Activated CD4-positive, alpha-beta T cell treated with anti-CD3 and anti-CD28 coated beads for 36 hours (primary cell): ENCODE measurements at regions not wholly inside any gene's neighbourhood (a gene's known extent, or its start where the extent isn't known, plus 50 kb on each side); places are given as distances from the start of the nearest gene placed in this dataset.
"Not testable (repeated sequence)": the region's sequence is repeated elsewhere in the genome, so short reads cannot be mapped to it uniquely, and the experiment has no call there.

ENCODE experiments used
- ATAC-seq: fragments of 200-7000 bp; cut with Tn5 transposase; one replicate; pipeline ENCODE4 v1.10.0; 2021; ENCODE audit warnings: mild to moderate bottlenecking, moderate library complexity
- CTCF ChIA-PET: fragments of 350-600 bp; sonication (Branson Sonifier 250); formaldehyde crosslinking; loops from one replicate; lab custom pipeline; 2021; ENCODE audit warnings: antibody characterized with exemption; lab: Charles Lee
- POLR2A ChIA-PET: fragments of 350-600 bp; sonication (Branson Sonifier 250); formaldehyde crosslinking; loops from one replicate; lab custom pipeline; 2021; ENCODE audit warnings: antibody characterized with exemption, inconsistent platforms; lab: Charles Lee
- DNase-seq: peaks from one replicate; pipeline ENCODE4 v3.0.0-alpha.2; 2020
- H3K27ac Mint-ChIP-seq: one replicate; pipeline ENCODE4 v1.8.0; 2021; ENCODE audit warnings: mixed read lengths
- H3K27me3 Mint-ChIP-seq: one replicate; pipeline ENCODE4 v1.8.0; 2021; ENCODE audit warnings: mixed read lengths
- H3K36me3 Mint-ChIP-seq: one replicate; pipeline ENCODE4 v1.8.0; 2021; ENCODE audit warnings: low read depth, mixed read lengths
- H3K4me1 Mint-ChIP-seq: one replicate; pipeline ENCODE4 v1.8.0; 2021; ENCODE audit warnings: mixed read lengths
- H3K4me3 Mint-ChIP-seq: one replicate; pipeline ENCODE4 v1.8.0; 2021; ENCODE audit warnings: mild to moderate bottlenecking, moderate library complexity, mixed read lengths
- H3K9me3 Mint-ChIP-seq: one replicate; pipeline ENCODE4 v1.8.0; 2021; ENCODE audit warnings: low read depth, mixed read lengths
- intact Hi-C, 2 experiments: fragments of 100-400 bp; cut with DNase I in 1 of 2; cut with micrococcal nuclease in 1 of 2; formaldehyde crosslinking; loops; one replicate each; pipeline versions ENCODE4 v1.14.2 to v1.15.1; 2022 to 2024; cut with DNase I, micrococcal nuclease

DNA sequence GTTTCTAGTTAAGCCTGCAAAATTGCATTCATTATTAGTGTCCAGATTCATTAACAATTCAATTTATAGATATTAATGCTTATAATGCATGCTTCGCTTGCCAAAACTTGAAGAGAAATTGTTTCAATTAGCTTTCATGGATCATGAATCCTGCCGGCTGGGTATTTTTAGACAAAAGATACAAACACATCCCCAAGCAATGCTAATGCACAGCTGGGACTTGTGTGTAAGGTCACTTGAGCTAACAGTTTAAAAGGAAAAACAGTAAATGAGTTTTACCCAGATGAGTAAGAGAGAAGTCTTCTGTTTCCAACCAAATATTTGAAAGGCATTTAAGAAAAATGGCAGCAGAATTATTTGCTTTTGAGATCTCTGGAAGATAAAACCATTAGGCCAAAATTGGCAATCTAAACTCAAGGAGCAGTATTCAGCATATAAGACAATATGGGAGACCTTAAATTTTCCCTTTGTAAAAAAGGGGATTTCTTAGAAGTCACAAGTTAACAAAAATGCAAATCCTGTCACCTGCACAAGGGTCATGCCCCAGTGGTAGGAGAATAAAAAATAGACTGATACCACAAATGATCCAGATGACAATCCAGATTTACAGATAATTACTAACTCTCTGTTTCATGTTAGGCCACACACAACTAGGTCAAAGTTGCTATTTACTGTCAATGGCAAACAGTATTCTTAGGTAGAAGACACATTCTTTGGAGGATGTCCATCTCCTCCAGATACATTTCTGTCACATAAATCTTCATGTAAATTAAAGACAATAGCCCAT, 418.4 kb upstream of the PMFBP1 start:
- ChIA-PET POLR2A (no interaction called here), CTCF (no interaction called here)
- H3K36me3 Mint-ChIP-seq: no peaks in the 10 kb centered on the region
- ATAC-seq (no peak), DNase-seq (no peak)
- no peaks in the 10 kb centered on the region for H3K9me3 Mint-ChIP-seq
- no peaks in the 10 kb centered on the region for H3K27me3 Mint-ChIP-seq
- no peak overlapping the region for H3K27ac Mint-ChIP-seq
- no peak overlapping the region for H3K4me3 Mint-ChIP-seq
- H3K4me1 Mint-ChIP-seq: no peaks in the 10 kb centered on the region
- intact Hi-C loops: no loop called here

DNA sequence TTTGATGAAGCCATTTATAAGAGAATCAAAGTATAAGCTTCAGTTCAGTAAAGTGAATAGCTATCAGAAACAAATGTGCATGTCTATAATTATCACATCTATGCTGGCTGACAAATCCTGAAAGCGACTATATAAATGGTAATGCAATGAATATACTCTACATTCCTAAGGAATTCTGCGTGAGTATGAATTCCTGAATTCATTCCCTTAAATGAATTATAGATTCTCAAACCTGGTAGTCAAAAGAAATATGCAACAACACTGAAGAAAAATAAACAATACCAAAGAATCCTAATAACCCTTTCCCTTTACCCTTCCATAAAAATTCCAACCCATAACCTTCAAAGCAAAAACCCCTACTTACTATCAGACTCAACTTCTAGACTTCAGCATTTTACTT, 416.6 kb upstream of the PMFBP1 start:
- ChIA-PET CTCF (no interaction called here), POLR2A (no interaction called here)
- Mint-ChIP-seq H3K9me3 (no peaks in the 10 kb centered on the region), H3K27me3 (no peaks in the 10 kb centered on the region), H3K4me3 (no peak overlapping the region), H3K36me3 (no peaks in the 10 kb centered on the region), H3K27ac (no peak overlapping the region), H3K4me1 (no peaks in the 10 kb centered on the region)
- DNase-seq: no peak
- intact Hi-C loops: no loop called here
- no peak for ATAC-seq

DNA sequence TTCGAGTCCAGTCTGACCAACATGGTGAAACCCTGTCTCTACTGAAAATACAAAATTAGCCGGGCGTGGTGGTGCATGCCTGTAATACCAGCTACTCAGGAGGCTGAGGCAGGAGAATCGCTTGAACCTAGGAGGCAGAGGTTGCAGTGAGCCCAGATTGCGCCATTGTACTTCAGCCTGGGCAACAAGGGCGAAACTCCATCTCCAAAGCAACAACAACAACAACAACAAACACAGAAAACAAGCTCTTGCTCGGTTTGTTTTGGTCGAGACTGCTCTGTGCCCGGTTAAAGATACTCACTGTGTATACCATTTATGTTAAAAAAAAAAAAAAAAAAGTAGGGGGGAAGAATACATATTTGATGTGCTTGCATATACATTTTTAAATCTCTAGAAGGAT, 406.1 kb upstream of the PMFBP1 start:
- ATAC-seq, intact Hi-C loops, POLR2A ChIA-PET, H3K9me3 Mint-ChIP-seq, H3K27me3 Mint-ChIP-seq, H3K27ac Mint-ChIP-seq, H3K4me3 Mint-ChIP-seq, H3K4me1 Mint-ChIP-seq, H3K36me3 Mint-ChIP-seq, CTCF ChIA-PET, DNase-seq: not testable (repeated sequence)

DNA sequence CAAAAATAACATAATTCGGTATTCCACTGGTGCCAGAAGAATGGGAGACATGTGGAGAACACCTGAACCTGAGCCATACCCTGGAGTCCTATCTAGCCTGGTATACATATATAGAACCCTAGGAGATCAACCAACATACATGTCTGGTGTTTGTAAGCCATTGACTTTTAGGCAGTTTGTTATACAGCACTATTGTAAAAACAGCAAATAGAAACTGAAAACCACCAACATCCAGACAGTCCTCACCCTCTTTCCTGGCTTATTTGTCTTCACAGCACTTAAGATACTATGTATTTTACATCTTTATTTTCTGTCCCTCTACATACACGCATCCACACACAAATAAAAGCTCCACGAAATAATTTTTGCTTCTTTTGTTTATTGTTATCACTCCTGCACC, 404.2 kb upstream of the PMFBP1 start:
- ATAC-seq: no peak
- no peaks in the 10 kb centered on the region for H3K27me3 Mint-ChIP-seq
- intact Hi-C loops: no loop called here
- peaks cover 3% of the 10 kb centered on the region for H3K9me3 Mint-ChIP-seq
- no peaks in the 10 kb centered on the region for H3K4me1 Mint-ChIP-seq
- H3K4me3 Mint-ChIP-seq: no peak overlapping the region
- ChIA-PET CTCF (no interaction called here), POLR2A (no interaction called here)
- no peak for DNase-seq
- no peak overlapping the region for H3K27ac Mint-ChIP-seq
- no peaks in the 10 kb centered on the region for H3K36me3 Mint-ChIP-seq

DNA sequence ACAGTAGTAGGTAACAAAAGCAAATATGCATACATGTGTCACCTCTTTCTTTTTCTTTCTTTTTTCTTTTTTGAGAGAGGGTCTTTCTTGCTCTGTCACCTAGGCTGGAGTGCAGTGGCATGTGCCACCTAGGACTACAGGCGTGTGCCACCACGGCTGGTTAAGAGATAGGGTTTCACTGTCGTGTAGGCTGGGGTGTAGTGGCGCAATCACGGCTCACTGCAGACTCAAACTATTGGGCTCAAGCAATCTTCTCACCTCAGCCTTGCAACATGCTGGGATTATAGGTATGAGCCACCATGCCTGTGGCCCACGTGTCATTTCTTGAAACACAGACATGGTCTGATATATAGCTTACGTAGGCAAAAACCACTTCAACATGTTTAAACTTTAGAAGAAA, 397.7 kb upstream of the PMFBP1 start:
- H3K27me3 Mint-ChIP-seq: no peaks in the 10 kb centered on the region
- no peak overlapping the region for H3K27ac Mint-ChIP-seq
- intact Hi-C loops: no loop called here
- ATAC-seq (no peak), DNase-seq (no peak)
- no peaks in the 10 kb centered on the region for H3K9me3 Mint-ChIP-seq
- H3K36me3 Mint-ChIP-seq: no peaks in the 10 kb centered on the region
- ChIA-PET CTCF (no interaction called here), POLR2A (no interaction called here)
- no peaks in the 10 kb centered on the region for H3K4me1 Mint-ChIP-seq
- no peak overlapping the region for H3K4me3 Mint-ChIP-seq

DNA sequence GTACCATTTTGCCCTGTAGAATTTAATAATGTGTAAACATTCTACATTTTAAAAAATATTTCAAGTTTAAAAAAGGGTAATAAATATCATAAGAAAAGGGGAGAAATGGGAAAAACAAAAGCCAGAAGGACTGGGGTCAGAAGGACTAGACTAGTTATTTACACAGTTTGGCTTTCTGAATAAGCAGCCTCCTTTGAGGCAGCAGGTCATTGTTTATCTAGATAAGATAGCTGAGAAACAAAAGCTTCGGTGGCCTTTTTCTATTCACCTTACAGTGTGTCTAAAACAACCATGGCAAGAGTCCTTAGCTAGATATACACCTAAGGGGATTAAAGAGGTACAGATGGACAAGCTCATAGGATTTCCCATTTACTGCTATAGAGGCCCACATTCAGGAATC, 396.5 kb upstream of the PMFBP1 start:
- intact Hi-C loops: no loop called here
- Mint-ChIP-seq H3K27me3 (no peaks in the 10 kb centered on the region), H3K27ac (no peak overlapping the region), H3K4me1 (no peaks in the 10 kb centered on the region), H3K36me3 (no peaks in the 10 kb centered on the region), H3K4me3 (no peak overlapping the region), H3K9me3 (no peaks in the 10 kb centered on the region)
- ATAC-seq (no peak), DNase-seq (no peak)
- ChIA-PET CTCF (no interaction called here), POLR2A (no interaction called here)

DNA sequence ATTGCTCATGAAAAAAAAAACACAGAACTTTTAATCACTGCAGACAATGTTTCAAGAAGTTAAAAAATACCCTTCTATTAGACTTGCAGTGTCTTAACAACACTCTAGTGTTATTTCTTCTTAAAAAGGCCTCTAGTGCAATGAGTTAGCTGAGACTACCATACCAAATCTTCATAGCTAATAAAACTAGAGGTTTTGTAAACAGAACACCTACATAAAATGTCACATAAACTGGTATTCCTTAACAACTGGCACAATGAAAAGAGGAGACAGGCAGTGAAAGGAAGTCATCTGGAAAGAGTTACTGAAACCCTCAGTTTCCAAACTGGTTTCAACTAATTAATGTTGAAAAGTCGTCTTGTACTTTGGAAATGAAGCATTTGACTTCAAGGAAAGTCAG, 394.2 kb upstream of the PMFBP1 start:
- POLR2A ChIA-PET: no interaction called here
- ATAC-seq: no peak
- CTCF ChIA-PET: no interaction called here
- H3K27ac Mint-ChIP-seq: no peak overlapping the region
- H3K27me3 Mint-ChIP-seq: no peaks in the 10 kb centered on the region
- H3K9me3 Mint-ChIP-seq: no peaks in the 10 kb centered on the region
- DNase-seq: no peak
- H3K4me1 Mint-ChIP-seq: no peaks in the 10 kb centered on the region
- intact Hi-C loops: no loop called here
- H3K4me3 Mint-ChIP-seq: no peak overlapping the region
- H3K36me3 Mint-ChIP-seq: no peaks in the 10 kb centered on the region

DNA sequence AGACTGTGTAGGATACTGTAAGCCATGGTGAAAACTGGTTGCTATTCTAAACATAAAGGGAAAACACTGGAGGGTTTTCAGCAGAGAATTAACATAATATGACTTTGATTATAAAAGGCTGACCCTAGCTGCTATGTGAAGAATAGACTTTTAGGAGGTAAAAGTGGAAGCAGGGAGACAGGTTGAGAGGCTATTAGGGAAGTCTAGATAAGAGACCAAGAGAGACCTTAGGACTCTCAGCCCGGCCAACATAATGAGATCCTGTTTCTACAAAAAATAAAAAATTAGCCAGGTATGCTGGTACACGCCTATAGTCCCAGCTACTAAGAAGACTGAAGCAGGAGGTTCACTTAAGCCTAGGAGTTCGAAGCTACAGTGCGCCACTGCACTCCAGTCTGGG, 393.2 kb upstream of the PMFBP1 start:
- H3K27ac Mint-ChIP-seq: no peak overlapping the region
- ChIA-PET CTCF (interaction anchor here (0.6 kb wide), 1 partner anchor 64 kb away, joined by 3 read pairs; no protein-coding TSS in a partner anchor), POLR2A (no interaction called here)
- DNase-seq (no peak), ATAC-seq (no peak)
- intact Hi-C loops: no loop called here
- H3K36me3 Mint-ChIP-seq: no peaks in the 10 kb centered on the region
- H3K27me3 Mint-ChIP-seq: no peaks in the 10 kb centered on the region
- H3K4me1 Mint-ChIP-seq: no peaks in the 10 kb centered on the region
- H3K9me3 Mint-ChIP-seq: no peaks in the 10 kb centered on the region
- H3K4me3 Mint-ChIP-seq: no peak overlapping the region

DNA sequence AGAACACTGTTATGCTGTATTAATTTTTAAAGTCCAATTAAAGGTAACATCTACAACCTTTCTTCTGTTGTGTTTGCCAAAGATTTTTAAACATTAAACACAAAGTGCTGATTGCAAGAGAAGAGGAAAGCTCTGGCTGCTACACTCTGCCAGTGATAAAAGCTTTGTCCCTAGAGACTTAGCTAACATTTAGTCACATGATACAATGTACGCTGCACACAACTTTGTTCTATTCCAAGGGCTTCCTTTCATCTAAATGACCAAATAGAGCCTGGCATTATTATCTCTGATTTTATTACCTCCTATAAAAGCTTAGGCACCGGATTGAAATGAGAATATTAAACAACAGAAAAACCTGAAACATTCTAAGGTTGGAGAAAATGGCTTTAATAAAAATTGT, 388.7 kb upstream of the PMFBP1 start:
- intact Hi-C loops: no loop called here
- no peaks in the 10 kb centered on the region for H3K36me3 Mint-ChIP-seq
- H3K27me3 Mint-ChIP-seq: no peaks in the 10 kb centered on the region
- no peak for DNase-seq
- ChIA-PET POLR2A (no interaction called here), CTCF (no interaction called here)
- no peaks in the 10 kb centered on the region for H3K9me3 Mint-ChIP-seq
- no peak overlapping the region for H3K4me3 Mint-ChIP-seq
- no peak for ATAC-seq
- no peak overlapping the region for H3K27ac Mint-ChIP-seq
- no peaks in the 10 kb centered on the region for H3K4me1 Mint-ChIP-seq

DNA sequence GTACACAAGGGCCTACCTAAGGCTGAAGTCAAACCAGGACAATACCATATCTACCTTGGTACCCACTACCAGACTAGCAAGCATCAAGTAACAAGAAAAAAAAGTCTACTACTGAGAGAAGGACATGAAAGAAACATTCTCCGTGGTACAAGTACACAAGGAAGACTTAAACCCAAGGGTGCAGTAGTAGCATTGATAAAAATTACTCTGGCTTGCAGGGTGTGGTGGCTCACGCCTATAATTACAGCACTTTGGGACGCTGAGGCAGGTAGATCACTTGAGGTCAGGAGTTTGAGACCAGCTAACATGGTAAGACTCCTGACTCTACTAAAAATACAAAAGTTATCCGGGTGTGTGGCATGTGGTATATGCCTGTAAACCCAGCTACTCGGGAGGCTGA, 386.5 kb upstream of the PMFBP1 start:
- POLR2A ChIA-PET: no interaction called here
- no peak overlapping the region for H3K27ac Mint-ChIP-seq
- H3K4me1 Mint-ChIP-seq: no peaks in the 10 kb centered on the region
- no peaks in the 10 kb centered on the region for H3K9me3 Mint-ChIP-seq
- CTCF ChIA-PET: interaction anchor here (0.6 kb wide), 1 partner anchor 209 kb away, joined by 3 read pairs; no protein-coding TSS in a partner anchor
- H3K36me3 Mint-ChIP-seq: no peaks in the 10 kb centered on the region
- intact Hi-C loops: no loop called here
- H3K27me3 Mint-ChIP-seq: no peaks in the 10 kb centered on the region
- no peak overlapping the region for H3K4me3 Mint-ChIP-seq
- DNase-seq (no peak), ATAC-seq (no peak)

DNA sequence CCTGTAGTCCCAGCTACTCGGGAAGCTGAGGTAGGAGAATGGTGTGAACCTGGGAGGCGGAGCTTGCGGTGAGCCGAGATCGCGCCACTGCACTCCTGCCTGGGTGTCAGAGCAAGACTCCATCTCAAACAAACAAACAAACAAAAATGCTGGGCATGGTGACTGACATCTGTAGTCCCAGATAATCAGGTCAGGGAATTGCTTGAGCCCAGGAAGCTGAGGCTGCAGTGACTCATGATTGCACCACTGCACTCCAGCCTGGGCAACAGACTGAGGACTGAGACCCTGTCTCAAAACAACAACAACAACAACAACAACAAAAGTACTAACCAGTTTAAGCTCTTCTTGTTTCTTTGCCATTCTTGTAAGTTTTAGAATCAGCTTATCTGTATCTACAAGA, 383.0 kb upstream of the PMFBP1 start:
- no peak for ATAC-seq
- ChIA-PET POLR2A (no interaction called here), CTCF (no interaction called here)
- Mint-ChIP-seq H3K4me1 (no peaks in the 10 kb centered on the region), H3K4me3 (no peak overlapping the region), H3K9me3 (peaks cover 5% of the 10 kb centered on the region), H3K27ac (no peak overlapping the region), H3K27me3 (no peaks in the 10 kb centered on the region), H3K36me3 (no peaks in the 10 kb centered on the region)
- DNase-seq: no peak
- intact Hi-C loops: no loop called here

DNA sequence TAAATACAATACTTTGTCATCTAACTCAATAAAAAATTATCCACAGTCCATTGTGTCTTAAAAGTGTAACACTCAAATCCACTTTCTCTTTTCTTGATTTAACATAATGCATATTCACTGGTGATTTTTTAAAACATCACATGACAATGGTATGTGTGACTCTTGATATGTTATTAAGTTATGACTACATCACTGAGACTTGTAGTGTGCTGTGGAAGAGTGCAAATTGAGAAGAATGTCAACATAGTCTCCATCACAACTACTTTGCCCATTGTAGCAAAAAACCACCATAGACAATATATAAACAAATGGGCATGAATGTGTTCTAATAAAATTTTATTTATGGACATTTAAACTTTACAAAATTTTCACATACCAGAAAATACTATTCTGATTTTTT, 380.7 kb upstream of the PMFBP1 start:
- no peak for ATAC-seq
- Mint-ChIP-seq H3K4me1 (no peaks in the 10 kb centered on the region), H3K27me3 (no peaks in the 10 kb centered on the region), H3K4me3 (no peak overlapping the region), H3K36me3 (peaks cover 2% of the 10 kb centered on the region), H3K27ac (no peak overlapping the region), H3K9me3 (peaks cover 11% of the 10 kb centered on the region)
- DNase-seq: no peak
- POLR2A ChIA-PET: no interaction called here
- CTCF ChIA-PET: interaction anchor here (0.7 kb wide), 1 partner anchor 1246 kb away, joined by 3 read pairs; no protein-coding TSS in a partner anchor
- intact Hi-C loops: no loop called here
